ENCODE measurements at regions not wholly inside any gene's neighbourhood (a gene's known extent, or its start where the extent isn't known, plus 50 kb on each side); places are given as distances from the start of the nearest gene placed in this dataset.
A peak's percentile ranks its signal among the peaks of the same experiment; 100 is the strongest.

DNA sequence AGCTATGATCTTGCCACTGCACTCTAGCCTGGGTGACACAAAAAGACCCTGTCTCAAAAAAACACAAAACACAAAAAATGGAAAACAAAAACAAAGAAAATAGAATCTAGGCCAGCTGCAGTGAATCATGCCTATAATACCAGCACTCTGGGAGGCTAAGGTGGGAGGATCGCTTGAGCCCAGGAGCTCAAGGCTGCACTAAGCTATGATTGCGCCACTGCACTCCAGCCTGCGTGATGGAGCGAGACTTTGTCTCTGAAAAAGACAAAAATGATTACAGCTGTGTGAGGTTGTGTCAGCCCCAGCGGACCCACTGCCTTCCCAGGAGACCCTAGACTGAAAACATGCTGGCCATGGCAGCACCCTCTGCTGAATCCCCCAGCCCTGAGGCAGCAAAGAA, 80.2 kb upstream of the ZBTB40 start:
- H4K8ac ChIP-seq (ENCODE audit: extremely low read depth, insufficient read depth, low read length), result no peak overlapping the region
- no peak overlapping the region for H2BK20ac ChIP-seq (ENCODE audit: low read length)
- H3K4me3 ChIP-seq (ENCODE audit: extremely low read depth in 1 of 4, insufficient read depth in 2 of 4, low read depth in 3 of 4, low read length in 4 of 4), result no peak overlapping the region
- no peaks in the 10 kb centered on the region for H3K36me3 ChIP-seq (ENCODE audit: control insufficient read depth in 2 of 4, insufficient read depth in 4 of 4, low read length in 3 of 4)
- no peak overlapping the region for H2BK12ac ChIP-seq (ENCODE audit: low read depth, low read length)
- no peak overlapping the region for H2AFZ ChIP-seq (ENCODE audit: low read length)
- 84% methylated on average over 5 of the region's 5 CpGs; no CpG with 5 or more reads in 1 of the 2 experiments for WGBS, 2 experiments (ENCODE audit: extremely low coverage in 1 of 2, insufficient coverage in 1 of 2, insufficient read length in 1 of 2, insufficient replicate concordance in 2 of 2, low coverage in 1 of 2, low lambda C conversion rate in 2 of 2, missing lambda C conversion rate in 1 of 2)
- ChIA-PET CTCF (ENCODE audit: partially characterized antibody) (interaction anchor here (1.1 kb wide), 1 partner anchor 19 kb away, joined by 3 read pairs; no protein-coding TSS in a partner anchor), POLR2A (ENCODE audit: partially characterized antibody) (no interaction called here)
- no peak overlapping the region for H3K14ac ChIP-seq (ENCODE audit: insufficient read length)
- no peak overlapping the region for H4K91ac ChIP-seq (replicated peaks; ENCODE audit: insufficient read length, low read length)
- H3K9me3 ChIP-seq (ENCODE audit: insufficient read depth in 2 of 2, low read depth in 1 of 2, low read length in 1 of 2), result peaks cover 0 to 3% of the 10 kb centered on the region in 2 experiments; a peak in 1 of 4 replicates
- no peak overlapping the region for H3K18ac ChIP-seq (ENCODE audit: extremely low read depth, low read length)
- peaks cover 4 to 10% (median 4%) of the 10 kb centered on the region in 4 experiments for H3K4me1 ChIP-seq (replicated peaks in 1 of 4; ENCODE audit: control insufficient read depth in 3 of 4, insufficient read depth in 4 of 4, low read length in 3 of 4)
- no peaks in the 10 kb centered on the region for H3K79me2 ChIP-seq (ENCODE audit: control insufficient read depth in 1 of 2, insufficient read depth in 2 of 2, low read length in 2 of 2)
- DNase-seq (ENCODE audit: low read depth in 1 of 2, low spot score in 2 of 2), result no peak
- no peak overlapping the region for H2BK15ac ChIP-seq (ENCODE audit: low read length)
- H3K79me1 ChIP-seq (ENCODE audit: low read depth, low read length), result no peaks in the 10 kb centered on the region
- no peak overlapping the region for H3K4me2 ChIP-seq (ENCODE audit: insufficient read depth in 1 of 2, low read depth in 2 of 2, low read length in 2 of 2)
- H2AK5ac ChIP-seq (ENCODE audit: low read depth, low read length), result no peak overlapping the region
- no peak overlapping the region for H3K4ac ChIP-seq (replicated peaks; ENCODE audit: insufficient read length, low read depth, low read length)
- H2BK5ac ChIP-seq (ENCODE audit: low read depth, low read length), result no peak overlapping the region
- no peak overlapping the region for H2BK120ac ChIP-seq (replicated peaks; ENCODE audit: low read depth, low read length)
- H3K23ac ChIP-seq (ENCODE audit: insufficient read length), result no peak overlapping the region
- no peak overlapping the region for H3K56ac ChIP-seq (replicated peaks; ENCODE audit: insufficient read length, low read depth, low read length)
- H3K23me2 ChIP-seq (ENCODE audit: low read depth, low read length), result no peaks in the 10 kb centered on the region
- no peaks in the 10 kb centered on the region for H4K20me1 ChIP-seq (replicated peaks in 1 of 2; ENCODE audit: control insufficient read depth in 1 of 2, insufficient read depth in 2 of 2, low read length in 2 of 2)
- H3K9ac ChIP-seq (replicated peaks in 1 of 4; ENCODE audit: extremely low read depth in 1 of 4, low read depth in 3 of 4, low read length in 3 of 4), result no peak overlapping the region
- no peak overlapping the region for H3K27ac ChIP-seq (ENCODE audit: low read depth, low read length)
- FAIRE-seq, result no peak
- H4K5ac ChIP-seq (ENCODE audit: insufficient read length, low read depth, low read length), result no peak overlapping the region
- TF ChIP-seq CEBPB (IDR thresholded peaks at IDR 0.05; ENCODE audit: low read depth, low read length), result peak; percentile 21; the same call in 1 of the 2 replicates
- no peak for TF ChIP-seq BACH1 (IDR thresholded peaks at IDR 0.05; ENCODE audit: low read length)
- H3K27me3 ChIP-seq (replicated peaks in 1 of 4; ENCODE audit: control insufficient read depth in 3 of 4, extremely low read depth in 1 of 4, insufficient read depth in 3 of 4, low read length in 3 of 4), result 0 out of 7 replicates have a peak, but pooled peaks cover 0 to 3% (median 0%) of the 10 kb centered on the region in 4 experiments

Measured in H1 (cell line).